ENCODE measurements at regions not wholly inside any gene's neighbourhood (a gene's known extent, or its start where the extent isn't known, plus 50 kb on each side); places are given as distances from the start of the nearest gene placed in this dataset.

GRCh38 chr2:7825591-7826312, 856.1 kb upstream of the ID2 start:
- DNase-seq, result no peak

- DNase-seq, result no peak
These were observed 855.2 kb upstream of the ID2 start for GRCh38 chr2:7826656-7827055.

- no peak for DNase-seq
These were observed 852.6 kb upstream of the ID2 start for GRCh38 chr2:7829241-7829640.

- DNase-seq, result no peak
These were observed 851.2 kb upstream of the ID2 start for GRCh38 chr2:7830616-7831015.

- DNase-seq, result no peak
These were observed 846.7 kb upstream of the ID2 start for GRCh38 chr2:7835151-7835550.

- peak; percentile 23 for DNase-seq
These were observed 845.9 kb upstream of the ID2 start for GRCh38 chr2:7835693-7836680.

GRCh38 chr2:7837237-7837760, 844.6 kb upstream of the ID2 start:
- DNase-seq, result peak; percentile 57

- DNase-seq, result no peak
These were observed 843.2 kb upstream of the ID2 start for GRCh38 chr2:7838669-7839068.

GRCh38 chr2:7840651-7841380, 841.0 kb upstream of the ID2 start:
- DNase-seq, result no peak

- peak; percentile 37 for DNase-seq
These were observed 840.1 kb upstream of the ID2 start for GRCh38 chr2:7841751-7842150.

GRCh38 chr2:7844414-7844965, 837.4 kb upstream of the ID2 start:
- DNase-seq, result no peak

- no peak for DNase-seq
These were observed 836.5 kb upstream of the ID2 start for GRCh38 chr2:7845332-7845731.

- no peak for DNase-seq
These were observed 835.2 kb upstream of the ID2 start for GRCh38 chr2:7846607-7847006.

GRCh38 chr2:7847321-7847720, 834.5 kb upstream of the ID2 start:
- DNase-seq, result no peak

GRCh38 chr2:7849027-7849426, 832.8 kb upstream of the ID2 start:
- no peak for DNase-seq

GRCh38 chr2:7849531-7849930, 832.3 kb upstream of the ID2 start:
- DNase-seq, result no peak

GRCh38 chr2:7852546-7852945, 829.3 kb upstream of the ID2 start:
- DNase-seq, result no peak

- no peak for DNase-seq
These were observed 824.0 kb upstream of the ID2 start for GRCh38 chr2:7857904-7858303.

GRCh38 chr2:7858624-7859023, 823.2 kb upstream of the ID2 start:
- no peak for DNase-seq

- no peak for DNase-seq
These were observed 821.2 kb upstream of the ID2 start for GRCh38 chr2:7860693-7861092.

- DNase-seq, result no peak
These were observed 819.8 kb upstream of the ID2 start for GRCh38 chr2:7861910-7862702.

GRCh38 chr2:7866104-7866503, 815.8 kb upstream of the ID2 start:
- no peak for DNase-seq

All from suppressor macrophage treated with lipopolysaccharide for 4 hours (primary cell).